ENCODE measurements at regions not wholly inside any gene's neighbourhood (a gene's known extent, or its start where the extent isn't known, plus 50 kb on each side); places are given as distances from the start of the nearest gene placed in this dataset.
A peak's percentile ranks its signal among the peaks of the same experiment; 100 is the strongest.

DNA sequence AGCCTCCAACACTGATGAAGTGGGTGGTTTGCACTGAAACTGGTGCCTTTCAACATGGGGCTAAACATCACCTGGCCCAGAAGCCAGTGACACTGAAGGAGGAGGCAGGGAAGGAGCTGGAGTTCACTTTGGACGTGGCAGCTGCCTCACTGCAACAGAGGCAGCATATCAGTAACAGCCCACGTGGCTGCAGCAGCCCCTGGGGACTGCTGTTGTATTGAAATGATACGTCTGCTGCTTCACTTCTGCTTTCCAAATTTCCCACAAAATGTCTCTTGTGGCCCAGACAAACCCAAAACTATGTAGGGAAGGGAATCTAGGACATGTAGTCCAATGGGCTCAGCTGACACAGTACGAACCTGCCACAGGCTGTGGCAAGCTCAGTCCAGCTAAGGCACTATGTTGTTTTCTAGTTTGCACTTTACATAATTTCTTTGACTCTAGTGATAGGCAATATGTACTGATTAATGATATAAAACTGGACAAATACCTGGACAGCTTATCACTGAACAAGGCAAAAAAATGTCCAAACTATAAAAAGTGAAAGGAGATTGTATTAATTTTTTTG is 84.7 kb upstream of the RAPGEF2 start:
- TF ChIP-seq, protein P1, sequence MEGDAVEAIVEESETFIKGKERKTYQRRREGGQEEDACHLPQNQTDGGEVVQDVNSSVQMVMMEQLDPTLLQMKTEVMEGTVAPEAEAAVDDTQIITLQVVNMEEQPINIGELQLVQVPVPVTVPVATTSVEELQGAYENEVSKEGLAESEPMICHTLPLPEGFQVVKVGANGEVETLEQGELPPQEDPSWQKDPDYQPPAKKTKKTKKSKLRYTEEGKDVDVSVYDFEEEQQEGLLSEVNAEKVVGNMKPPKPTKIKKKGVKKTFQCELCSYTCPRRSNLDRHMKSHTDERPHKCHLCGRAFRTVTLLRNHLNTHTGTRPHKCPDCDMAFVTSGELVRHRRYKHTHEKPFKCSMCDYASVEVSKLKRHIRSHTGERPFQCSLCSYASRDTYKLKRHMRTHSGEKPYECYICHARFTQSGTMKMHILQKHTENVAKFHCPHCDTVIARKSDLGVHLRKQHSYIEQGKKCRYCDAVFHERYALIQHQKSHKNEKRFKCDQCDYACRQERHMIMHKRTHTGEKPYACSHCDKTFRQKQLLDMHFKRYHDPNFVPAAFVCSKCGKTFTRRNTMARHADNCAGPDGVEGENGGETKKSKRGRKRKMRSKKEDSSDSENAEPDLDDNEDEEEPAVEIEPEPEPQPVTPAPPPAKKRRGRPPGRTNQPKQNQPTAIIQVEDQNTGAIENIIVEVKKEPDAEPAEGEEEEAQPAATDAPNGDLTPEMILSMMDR (IDR thresholded peaks at IDR 0.05; ENCODE audit: low read depth, low read length, missing control alignments) = no peak
- peak; percentile 51 for DNase-seq (ENCODE audit: low read depth)
- no peak overlapping the region for H3K4me3 ChIP-seq (ENCODE audit: low read depth, low read length)

DNA sequence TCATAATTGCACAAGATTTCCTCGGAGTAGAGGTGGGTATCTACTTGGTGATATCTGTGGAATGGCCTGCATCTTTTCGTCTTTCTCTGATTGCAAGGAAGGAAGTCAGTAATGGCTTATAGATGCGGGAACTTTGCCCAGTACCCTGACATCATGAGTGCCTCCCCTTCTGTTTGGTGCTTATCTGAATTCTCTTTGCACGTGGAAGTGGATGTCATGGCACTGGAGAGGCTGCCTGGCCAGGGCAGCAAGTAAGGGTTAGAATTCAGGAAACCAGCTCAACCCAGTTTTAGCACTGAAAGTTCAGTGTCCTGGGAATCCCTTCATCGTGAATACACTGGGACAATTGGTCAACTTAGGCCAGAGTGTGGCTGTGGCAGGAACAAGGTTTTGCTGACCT is 83.5 kb upstream of the RAPGEF2 start:
- H3K4me3 ChIP-seq (ENCODE audit: low read depth, low read length) = no peak overlapping the region
- TF ChIP-seq, protein P1 (IDR thresholded peaks at IDR 0.05; ENCODE audit: low read depth, low read length, missing control alignments) = no peak
- no peak for DNase-seq (ENCODE audit: low read depth)

DNA sequence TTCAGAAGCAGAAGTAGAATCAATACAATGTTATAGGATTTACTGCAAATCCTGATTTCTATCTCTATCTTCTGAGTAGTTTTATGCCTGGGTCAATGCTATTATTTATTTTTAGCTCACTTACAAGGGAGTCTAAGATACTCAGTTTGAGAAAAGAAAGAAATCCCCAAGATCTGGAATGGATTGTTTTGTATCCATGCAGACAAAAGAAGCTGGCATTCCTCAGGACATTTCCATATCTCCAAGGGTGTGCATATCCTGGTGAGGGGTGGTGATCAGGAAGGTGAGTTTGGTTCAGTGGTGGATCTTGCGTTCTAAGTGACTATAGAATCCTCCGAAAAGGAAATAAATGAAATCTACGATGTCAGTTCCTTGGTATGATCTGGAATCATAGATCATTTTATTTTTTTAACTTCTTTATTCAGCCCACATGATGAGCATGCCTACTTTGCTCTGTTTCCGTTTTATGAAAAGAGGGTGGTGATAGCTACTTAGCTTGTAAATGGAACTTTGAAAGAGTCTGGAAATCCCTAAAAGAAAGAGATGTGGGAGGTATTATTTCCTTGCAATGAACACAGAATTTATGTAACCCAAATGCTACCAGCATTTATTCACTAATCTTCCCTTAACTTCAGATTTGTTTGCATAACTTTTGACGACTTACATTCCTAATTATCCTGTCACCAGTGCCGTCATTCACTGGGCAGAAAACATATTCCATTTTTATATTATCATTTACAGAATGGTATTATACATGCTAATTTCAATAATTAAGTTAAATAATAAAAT is 81.1 kb upstream of the RAPGEF2 start:
- no peak overlapping the region for H3K4me3 ChIP-seq (ENCODE audit: low read depth, low read length)
- DNase-seq (ENCODE audit: low read depth) = no peak
- TF ChIP-seq, protein P1 (IDR thresholded peaks at IDR 0.05; ENCODE audit: low read depth, low read length, missing control alignments) = no peak

DNA sequence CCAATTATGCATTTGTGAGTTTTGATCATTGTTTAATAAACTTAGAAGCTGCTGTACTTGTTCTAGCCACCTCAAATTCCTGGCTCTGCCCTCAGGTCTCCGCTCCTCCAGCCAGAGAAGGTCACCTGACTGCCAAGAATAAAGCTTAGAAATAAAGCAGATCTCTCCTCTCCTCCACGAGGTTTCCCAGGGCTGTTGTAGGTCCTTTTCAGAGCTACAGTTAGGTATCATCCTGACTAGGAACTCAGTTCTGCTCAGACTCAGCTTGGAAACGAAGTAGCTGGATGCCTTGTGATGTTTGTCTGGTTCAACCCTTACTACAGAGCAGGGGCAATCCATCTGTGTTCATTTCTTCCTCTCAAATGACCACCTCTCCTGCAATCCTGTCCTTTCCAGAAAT is 79.1 kb upstream of the RAPGEF2 start:
- no peak overlapping the region for H3K4me3 ChIP-seq (ENCODE audit: low read depth, low read length)
- TF ChIP-seq, protein P1 (IDR thresholded peaks at IDR 0.05; ENCODE audit: low read depth, low read length, missing control alignments) = no peak

DNA sequence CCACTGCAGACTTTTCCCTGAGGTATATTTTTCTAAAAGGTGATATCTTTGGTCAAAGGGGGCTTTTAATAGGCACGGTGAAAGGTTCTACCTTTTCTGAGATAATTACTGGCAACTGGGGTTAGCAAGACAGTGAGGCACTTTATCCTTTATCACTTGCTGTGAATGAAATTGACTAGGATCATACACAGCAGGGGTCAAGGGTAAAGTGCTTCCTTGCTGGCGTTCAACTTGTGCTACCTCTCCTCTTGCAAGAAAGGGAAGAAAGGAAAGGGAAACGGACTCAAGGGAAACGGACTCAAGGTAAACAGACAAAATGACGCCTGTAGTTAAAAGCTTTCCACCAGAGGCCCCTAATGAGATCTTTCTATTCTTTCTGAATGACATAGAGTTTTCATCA is 78.6 kb upstream of the RAPGEF2 start:
- H3K4me3 ChIP-seq (ENCODE audit: low read depth, low read length) = no peak overlapping the region
- TF ChIP-seq, protein P1 (IDR thresholded peaks at IDR 0.05; ENCODE audit: low read depth, low read length, missing control alignments) = no peak
- DNase-seq (ENCODE audit: low read depth) = no peak

More for the DNA sequence above, 79.1 kb upstream of the RAPGEF2 start:
- DNase-seq (ENCODE audit: low read depth) = no peak

DNA sequence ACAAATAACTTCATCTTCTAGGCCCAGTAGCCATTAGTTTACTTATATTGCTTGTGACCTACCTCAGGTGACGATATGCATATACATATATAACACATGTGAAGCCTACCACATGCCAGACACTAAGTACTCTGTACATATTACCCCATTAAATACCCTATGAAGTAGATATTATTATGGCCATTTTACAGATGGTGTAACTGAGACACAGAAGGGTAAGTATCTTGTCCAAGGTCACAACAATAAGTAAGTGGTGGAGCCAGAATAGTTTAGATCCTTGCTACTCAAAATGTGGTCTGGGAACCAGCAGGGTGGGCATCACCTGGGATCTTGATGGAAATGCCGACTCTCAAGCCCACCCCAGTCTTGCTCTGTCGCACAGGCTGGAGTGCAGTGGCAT is 78.1 kb upstream of the RAPGEF2 start:
- no peak for DNase-seq (ENCODE audit: low read depth)
- TF ChIP-seq, protein P1 (IDR thresholded peaks at IDR 0.05; ENCODE audit: low read depth, low read length, missing control alignments) = no peak
- H3K4me3 ChIP-seq (ENCODE audit: low read depth, low read length) = no peak overlapping the region

DNA sequence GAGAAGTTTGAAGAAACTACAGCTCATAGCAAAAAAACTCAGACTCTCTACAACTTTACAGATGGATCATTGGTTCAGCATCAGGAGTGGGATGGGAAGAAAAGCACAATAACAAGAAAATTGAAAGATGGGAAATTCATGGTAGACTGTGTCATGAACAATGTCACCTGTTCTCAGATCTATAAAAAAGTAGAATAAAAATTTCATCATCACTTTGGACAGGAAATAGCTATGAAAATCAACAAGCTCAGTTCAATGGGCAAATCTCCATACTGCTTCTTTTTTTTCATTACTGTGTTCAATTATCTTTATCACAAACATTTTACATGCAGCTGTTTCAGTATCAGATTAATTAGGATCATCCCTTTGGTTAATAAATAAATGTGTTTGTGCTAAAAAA is 76.5 kb upstream of the RAPGEF2 start:
- no peak for DNase-seq (ENCODE audit: low read depth)
- TF ChIP-seq, protein P1 (IDR thresholded peaks at IDR 0.05; ENCODE audit: low read depth, low read length, missing control alignments) = no peak
- no peak overlapping the region for H3K4me3 ChIP-seq (ENCODE audit: low read depth, low read length)
